HG03064 (cell line): ENCODE measurements at regions not wholly inside any gene's neighbourhood (a gene's known extent, or its start where the extent isn't known, plus 50 kb on each side); places are given as distances from the start of the nearest gene placed in this dataset.

Experiments used
- ATAC-seq: cut with Tn5 transposase; IDR thresholded peaks from one replicate; pipeline ENCODE4 v1.9.1; 2021; ENCODE audit warnings: low read depth; ENCODE audit not compliant: unreplicated experiment

GRCh38 chr7:96416116-96416515 lies 94.2 kb upstream of the SLC25A13 start:
- no peak for ATAC-seq

DNA sequence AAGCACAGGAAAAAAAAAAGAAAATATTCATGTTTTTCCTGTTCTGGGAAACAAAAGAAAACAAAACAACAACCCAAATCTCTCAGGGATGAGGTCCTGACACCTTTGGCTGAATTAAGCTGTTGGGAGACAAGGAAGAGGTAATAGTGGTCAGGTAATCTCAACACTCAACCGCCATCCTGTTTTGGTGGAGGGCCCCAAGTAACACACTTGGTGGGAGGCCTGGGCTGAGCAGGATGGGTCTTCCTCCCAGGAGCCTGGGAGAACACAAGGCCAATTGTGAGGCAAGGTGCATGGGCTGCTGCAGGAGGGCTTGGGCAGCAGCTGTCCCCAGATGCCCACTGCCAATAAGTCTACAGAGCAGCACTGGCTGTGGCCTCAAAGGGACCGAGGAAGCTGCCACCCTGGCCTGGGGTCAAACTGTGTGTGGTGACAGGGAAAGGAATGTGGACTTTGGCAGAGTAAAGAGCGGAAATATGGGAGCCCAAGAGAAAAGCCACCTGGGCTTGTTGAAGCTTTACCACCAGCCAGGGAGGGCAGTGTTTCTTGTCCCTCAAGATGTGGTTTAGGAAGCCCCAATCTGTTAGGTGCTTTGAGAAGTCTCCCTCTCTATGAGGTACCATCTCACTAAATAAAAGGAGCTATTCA lies 93.5 kb upstream of the SLC25A13 start:
- ATAC-seq: no peak

DNA sequence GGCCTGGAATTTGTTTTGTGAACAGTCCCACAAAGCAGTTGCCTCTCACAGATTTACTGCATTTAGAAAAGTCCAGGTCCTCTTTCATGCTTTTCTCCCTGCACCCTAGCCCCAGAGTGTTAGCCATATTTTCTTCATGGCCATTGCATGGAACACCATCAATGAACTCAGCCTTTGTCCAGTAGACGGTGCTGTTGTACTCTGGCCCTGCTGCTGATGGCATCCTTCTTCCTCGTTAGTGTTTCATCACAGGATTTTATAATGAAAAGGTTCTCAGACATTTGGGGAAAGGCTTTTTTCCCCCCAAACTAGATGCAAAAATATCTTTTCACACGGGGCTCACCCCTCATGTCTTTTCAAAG lies 93.0 kb upstream of the SLC25A13 start:
- no peak for ATAC-seq

GRCh38 chr7:96410126-96410839 lies 88.4 kb upstream of the SLC25A13 start:
- ATAC-seq: no peak

DNA sequence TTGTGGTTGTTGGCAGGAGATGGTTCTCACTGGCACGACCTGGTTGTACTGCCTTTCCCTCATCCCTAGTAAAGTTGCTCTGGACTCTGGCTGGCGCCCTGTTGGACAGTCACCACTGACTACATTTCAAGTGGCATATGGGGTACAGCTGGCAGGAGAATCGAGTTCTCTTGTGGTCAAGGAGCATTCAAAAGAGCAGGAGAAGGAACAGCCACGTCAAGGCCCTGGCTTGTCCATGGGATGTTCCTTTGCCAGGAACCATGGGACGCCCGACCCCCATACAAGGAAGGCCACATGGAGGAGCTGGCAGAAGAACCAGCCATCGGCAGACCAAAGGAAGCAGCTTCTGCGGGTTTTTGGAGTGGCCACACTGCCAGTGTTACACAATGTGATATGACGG lies 87.0 kb upstream of the SLC25A13 start:
- no peak for ATAC-seq

DNA sequence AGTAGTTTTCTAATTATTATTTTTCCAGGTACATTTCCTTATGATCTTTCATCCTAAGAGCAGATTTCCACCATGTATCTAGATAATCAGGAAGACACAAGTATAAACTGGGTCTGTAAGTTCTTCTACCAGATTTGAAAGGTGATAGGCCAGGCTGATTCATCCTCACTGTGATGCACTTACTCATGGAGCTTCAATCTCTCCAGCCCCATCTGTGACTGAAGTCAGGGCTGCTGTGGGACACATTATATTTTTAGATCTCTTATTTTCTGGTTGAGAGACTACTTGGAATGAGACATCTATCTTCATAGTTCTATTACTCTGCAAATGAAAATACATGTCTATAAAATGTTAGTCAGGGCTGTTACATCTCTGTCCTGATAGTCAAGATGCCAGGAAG lies 85.5 kb upstream of the SLC25A13 start:
- no peak for ATAC-seq

DNA sequence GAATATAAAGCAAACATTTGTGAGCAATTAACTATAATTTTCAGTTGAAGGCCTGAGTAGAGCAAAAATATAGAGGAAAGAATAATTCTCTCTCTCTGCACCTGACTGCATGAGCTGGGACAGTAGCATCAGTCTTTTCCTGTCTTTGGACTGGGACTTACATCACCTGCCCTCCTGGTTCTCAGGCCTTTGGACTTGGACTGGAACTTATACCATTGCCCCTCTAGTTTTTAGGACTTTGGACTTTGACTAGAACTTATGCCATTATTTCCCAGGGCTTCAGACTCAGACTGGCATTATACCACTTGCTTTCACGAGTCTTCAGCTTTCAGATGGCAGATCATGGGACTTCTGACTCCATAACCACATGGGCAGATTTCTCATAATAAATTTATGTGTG lies 81.0 kb upstream of the SLC25A13 start:
- no peak for ATAC-seq

DNA sequence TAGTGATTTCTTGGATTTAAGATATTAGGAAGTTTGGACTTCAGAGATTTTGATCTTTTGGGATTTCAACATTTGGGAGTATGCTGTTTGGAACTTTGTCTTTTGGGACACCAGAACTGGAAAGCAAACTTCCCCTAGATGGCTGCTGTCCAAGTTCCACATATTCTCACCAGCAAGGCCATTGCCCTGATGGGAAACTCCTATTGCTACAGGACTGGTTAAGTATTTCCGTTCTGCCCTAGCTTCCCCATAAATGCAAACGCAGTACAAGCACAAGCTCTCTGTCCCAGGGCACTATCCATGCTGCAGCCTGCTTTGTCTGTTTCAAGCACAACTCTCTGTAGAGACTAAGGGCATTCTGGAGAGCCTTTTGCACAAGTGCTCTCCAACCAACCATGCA lies 79.3 kb upstream of the SLC25A13 start:
- ATAC-seq: no peak

GRCh38 chr7:96400518-96400917 lies 78.6 kb upstream of the SLC25A13 start:
- ATAC-seq: no peak

DNA sequence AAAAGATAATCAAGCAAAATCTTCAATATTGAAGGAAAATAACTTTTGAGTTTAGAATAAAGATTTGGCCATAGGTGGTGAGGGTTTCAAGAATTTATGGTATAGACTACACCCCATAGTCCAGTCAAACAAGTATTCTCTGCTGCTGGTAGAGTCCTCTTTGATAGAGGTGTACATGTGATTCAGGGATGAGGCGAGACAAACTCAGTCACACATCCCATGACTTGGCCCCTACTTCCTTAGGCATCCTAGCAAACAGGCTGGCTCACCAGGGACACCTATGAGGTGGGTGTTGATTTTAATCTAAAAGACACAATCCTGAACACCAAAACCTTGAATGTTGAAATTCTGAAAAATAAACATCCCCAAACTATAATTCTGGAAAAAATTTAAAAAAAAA lies 78.1 kb upstream of the SLC25A13 start:
- ATAC-seq: no peak

- ATAC-seq: no peak
Observed at GRCh38 chr7:96397936-96398598, 76.2 kb upstream of the SLC25A13 start.

DNA sequence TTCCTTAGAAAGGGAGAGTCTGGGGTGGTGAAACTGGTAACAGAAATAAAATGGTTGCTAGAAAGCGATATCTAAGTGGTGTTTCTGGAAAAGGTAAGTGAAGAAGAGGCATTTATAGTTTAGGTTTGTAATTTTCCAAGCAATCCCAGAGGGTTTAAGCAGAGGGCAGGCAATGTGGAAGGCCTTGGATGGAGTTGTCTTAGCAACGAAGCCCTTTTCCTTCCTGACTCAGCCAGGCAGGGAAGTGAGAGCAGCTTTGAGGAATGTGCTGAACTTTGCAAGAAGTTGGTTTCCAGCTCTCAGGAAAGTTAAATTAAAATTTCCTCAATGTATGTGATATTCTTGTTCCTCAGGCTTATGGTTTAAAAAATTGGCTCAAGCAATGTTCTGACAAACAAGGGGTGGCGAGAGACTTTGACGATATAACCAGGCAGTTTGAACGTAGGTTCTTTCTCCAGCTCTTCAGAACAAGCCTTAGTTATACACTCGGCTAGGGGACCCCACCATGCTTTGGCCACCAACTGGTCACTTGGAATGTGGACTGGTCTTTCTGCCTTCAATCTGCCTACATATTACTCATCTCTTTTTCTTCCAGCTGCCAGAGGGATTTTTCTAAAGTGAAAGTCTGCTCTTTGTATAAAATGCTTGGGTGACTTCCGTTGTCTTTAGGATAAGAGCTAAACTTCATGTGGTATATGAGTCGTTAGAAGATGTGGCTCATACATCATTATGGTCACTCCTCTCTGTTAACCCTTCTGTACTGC lies 66.9 kb upstream of the SLC25A13 start:
- no peak for ATAC-seq

DNA sequence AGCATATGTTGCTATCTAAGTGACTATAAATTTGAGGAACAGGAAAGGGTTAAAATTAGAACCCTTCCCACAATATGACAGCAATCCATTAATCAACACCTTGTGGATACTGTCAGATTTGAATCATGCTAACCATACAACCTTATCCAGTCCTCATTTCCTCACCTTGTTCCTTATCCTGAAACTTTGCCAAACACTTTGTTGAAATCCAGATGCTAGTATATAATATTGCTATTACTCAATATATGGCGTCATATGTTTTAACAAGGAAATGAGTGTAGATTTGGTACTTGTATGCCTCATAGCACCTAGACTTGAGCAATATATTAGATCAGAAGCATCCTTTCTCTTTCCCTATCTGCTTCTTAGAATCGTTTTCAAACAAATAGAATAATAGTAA lies 66.3 kb upstream of the SLC25A13 start:
- no peak for ATAC-seq

DNA sequence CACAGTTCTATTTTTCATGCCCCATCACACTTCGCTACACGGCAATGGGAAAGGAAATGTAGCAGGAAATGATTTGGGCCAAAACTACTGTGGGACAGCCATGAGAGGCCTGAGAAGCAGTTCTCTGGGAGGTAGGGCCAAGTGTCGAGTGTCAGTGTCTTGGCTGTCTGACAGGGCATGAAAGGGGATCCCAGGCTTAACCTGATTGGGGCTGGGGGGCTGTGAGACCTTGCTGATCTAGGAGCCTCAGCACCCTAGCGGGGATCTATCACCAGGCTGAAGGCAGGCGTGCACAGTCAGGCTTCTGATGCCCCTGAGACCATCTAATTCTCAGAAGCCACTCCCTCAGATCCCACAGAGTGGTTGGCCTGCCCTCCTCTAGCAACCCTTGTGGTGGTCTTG lies 58.2 kb upstream of the SLC25A13 start:
- ATAC-seq: no peak

GRCh38 chr7:96377399-96377798 lies 55.5 kb upstream of the SLC25A13 start:
- ATAC-seq: no peak
